HCT116 (cell line): ENCODE measurements at regions not wholly inside any gene's neighbourhood (a gene's known extent, or its start where the extent isn't known, plus 50 kb on each side); places are given as distances from the start of the nearest gene placed in this dataset.

Experiments
- ATAC-seq: fragments of 200-7000 bp; cut with Tn5 transposase; 2 replicates; pipeline ENCODE4 v1.9.1; 2020; ENCODE audit warnings: mild to moderate bottlenecking, moderate library complexity
- BruUV-seq: library from RNA; stranded (reverse); fragments of 400-500 nt; replicated peaks from 2 replicates; lab custom pipeline; 2021; lab: Mats Ljungman, UMichigan
- CTCF ChIA-PET: fragments of 300-600 bp; sonication (Branson Sonifier 250); formaldehyde crosslinking; loops from one replicate; lab custom pipeline; 2021; ENCODE audit warnings: antibody characterized with exemption; lab: Charles Lee
- POLR2A ChIA-PET: fragments of 300-600, 350-600 bp; sonication (Branson Sonifier 250); formaldehyde crosslinking; loops from one replicate; lab custom pipeline; 2021; ENCODE audit warnings: antibody characterized with exemption; lab: Charles Lee
- RAD21 ChIA-PET, 2 experiments: fragments of 300-600 bp; sonication (Branson Sonifier 250); formaldehyde crosslinking; loops; one replicate each; lab custom pipeline; 2023; ENCODE audit warnings: low total read pairs in 2 of 2; ENCODE audit not compliant: uncharacterized antibody in 2 of 2, unreplicated experiment in 2 of 2, low non-redundant PET in 1 of 2; lab: Charles Lee
- DNase-seq: peaks from one replicate; pipeline ENCODE4 v3.0.0-alpha.2; 2010; ENCODE audit warnings: low read depth, low spot score
- H2AFZ ChIP-seq: fragments of 200-600 bp; shearing (Covaris generic), sonication (generic); 2 replicates; pipeline ENCODE4 v1.6.1; 2017; ENCODE audit warnings: low read depth, mixed run types, mixed read lengths, antibody characterized with exemption, low read length; ENCODE audit not compliant: poor library complexity, severe bottlenecking
- H3K27ac ChIP-seq: 2 replicates; pipeline ENCODE4 v1.5.1; 2012; ENCODE audit warnings: low read depth, low read length
- H3K27me3 ChIP-seq: fragments of 200-600 bp; sonication (generic); 2 replicates; pipeline ENCODE4 v1.6.1; 2016; ENCODE audit warnings: mixed run types, low read length, mixed read lengths; ENCODE audit not compliant: insufficient read depth
- H3K36me3 ChIP-seq, 2 experiments: fragments of 200-500 bp in 1 of 2; fragments of 200-600 bp in 1 of 2; sonication (Bioruptor generic) in 1 of 2; sonication (generic) in 1 of 2; 2 replicates each; pipeline versions ENCODE4 v1.5.1 to v1.6.1; 2014 to 2016; ENCODE audit warnings: low read length in 2 of 2, inconsistent platforms in 1 of 2, mixed read lengths in 1 of 2, mixed run types in 1 of 2; ENCODE audit not compliant: insufficient read depth in 2 of 2, control insufficient read depth in 1 of 2
- H3K4me1 ChIP-seq, 2 experiments: fragments of 200-600 bp in 1 of 2; sonication (generic) in 1 of 2; 2 replicates each; pipeline versions ENCODE4 v1.5.1 to v1.6.1; 2012 to 2017; ENCODE audit warnings: low read length in 2 of 2, inconsistent platforms in 1 of 2, mild to moderate bottlenecking in 1 of 2, mixed read lengths in 1 of 2, mixed run types in 1 of 2, moderate library complexity in 1 of 2; ENCODE audit not compliant: insufficient read depth in 2 of 2, control insufficient read depth in 1 of 2
- H3K4me2 ChIP-seq: fragments of 200-600 bp; sonication (generic); 2 replicates; pipeline ENCODE4 v1.6.1; 2017; ENCODE audit warnings: mixed run types, low read length, mixed read lengths
- H3K4me3 ChIP-seq, 2 experiments: fragments of 200-600 bp in 1 of 2; sonication (generic) in 1 of 2; replicated peaks in 1 of 2; 2 replicates each; pipeline ENCODE4 v1.5.1; 2011 to 2016; ENCODE audit warnings: low read length in 2 of 2, control low read depth in 1 of 2, low read depth in 1 of 2, mild to moderate bottlenecking in 1 of 2, mixed read lengths in 1 of 2, mixed run types in 1 of 2
- H3K79me2 ChIP-seq: fragments of 200-600 bp; sonication (generic); 2 replicates; pipeline ENCODE4 v1.6.1; 2017; ENCODE audit warnings: mild to moderate bottlenecking, mixed run types, low read length, moderate library complexity, mixed read lengths; ENCODE audit not compliant: insufficient read depth
- H3K9ac ChIP-seq: fragments of 200-600 bp; sonication (generic); 2 replicates; pipeline ENCODE4 v1.6.1; 2016; ENCODE audit warnings: low read length, mixed read lengths
- H3K9me2 ChIP-seq: fragments of 200-600 bp; sonication (generic), shearing (Covaris generic); 2 replicates; pipeline ENCODE4 v1.6.1; 2017; ENCODE audit warnings: mixed run types, mild to moderate bottlenecking, moderate library complexity; ENCODE audit not compliant: insufficient read depth
- H3K9me3 ChIP-seq, 2 experiments: fragments of 200-500 bp in 1 of 2; fragments of 200-600 bp in 1 of 2; sonication (Bioruptor generic) in 1 of 2; sonication (generic) in 1 of 2; 2 replicates each; pipeline ENCODE4 v1.6.1; 2014 to 2017; ENCODE audit warnings: low read length in 2 of 2, mixed read lengths in 2 of 2, inconsistent platforms in 1 of 2, low read depth in 1 of 2, mild to moderate bottlenecking in 1 of 2, mixed run types in 1 of 2, moderate library complexity in 1 of 2; ENCODE audit not compliant: control insufficient read depth in 1 of 2, insufficient read depth in 1 of 2
- H4K20me1 ChIP-seq: fragments of 200-600 bp; sonication (generic), shearing (Covaris generic); 2 replicates; pipeline ENCODE4 v1.6.1; 2017; ENCODE audit warnings: mixed run types, mild to moderate bottlenecking, moderate library complexity; ENCODE audit not compliant: insufficient read depth
- CEBPB ChIP-seq: IDR thresholded peaks from 2 replicates; pipeline ENCODE4 v1.6.1; 2012; ENCODE audit warnings: low read depth
- EZH2 ChIP-seq: fragments of 200-600 bp; sonication (generic); IDR thresholded peaks from 2 replicates; pipeline ENCODE4 v1.6.1; 2017; ENCODE audit warnings: antibody characterized with exemption, mixed run types
- EZH2phosphoT487 ChIP-seq: fragments of 200-600 bp; IDR thresholded peaks from 2 replicates; pipeline ENCODE4 v1.6.1; 2018; ENCODE audit warnings: antibody characterized with exemption, borderline replicate concordance
- POLR2A ChIP-seq: IDR thresholded peaks from 2 replicates; pipeline ENCODE4 v1.7.0; 2011; ENCODE audit warnings: borderline replicate concordance; ENCODE audit not compliant: insufficient read depth, insufficient read length; ENCODE audit errors: extremely low read depth
- POLR2AphosphoS5 ChIP-seq: IDR thresholded peaks from 2 replicates; pipeline ENCODE4 v1.6.1; 2011; ENCODE audit warnings: mild to moderate bottlenecking, low read depth, low read length, moderate library complexity
- SIN3A ChIP-seq: IDR thresholded peaks from 2 replicates; pipeline ENCODE4 v1.6.1; 2012; ENCODE audit warnings: low read depth
- intact Hi-C: fragments of 100-400 bp; cut with micrococcal nuclease; formaldehyde crosslinking; loops from 2 replicates; pipeline ENCODE4 v1.10.0; 2022
- TF ChIP-seq, protein P1 (sequence below), 3 experiments: fragments of 200-600 bp in 1 of 3; sonication (generic) in 1 of 3; IDR thresholded peaks in 2 of 3; conservative IDR thresholded peaks in 1 of 3; 2 replicates each; pipeline ENCODE4 v1.5.1; 2012 to 2017; ENCODE audit warnings: low read depth in 2 of 3, low read length in 2 of 3, antibody characterized with exemption in 1 of 3, borderline replicate concordance in 1 of 3, control low read depth in 1 of 3, mild to moderate bottlenecking in 1 of 3, mixed read lengths in 1 of 3, mixed run types in 1 of 3, moderate library complexity in 1 of 3; ENCODE audit not compliant: insufficient read depth in 1 of 3
- TF ChIP-seq, protein P2 (sequence below): IDR thresholded peaks from 2 replicates; pipeline ENCODE4 v1.6.1; 2012
- TF ChIP-seq, protein P3 (sequence below): IDR thresholded peaks from 2 replicates; pipeline ENCODE4 v1.6.1; 2012

DNA sequence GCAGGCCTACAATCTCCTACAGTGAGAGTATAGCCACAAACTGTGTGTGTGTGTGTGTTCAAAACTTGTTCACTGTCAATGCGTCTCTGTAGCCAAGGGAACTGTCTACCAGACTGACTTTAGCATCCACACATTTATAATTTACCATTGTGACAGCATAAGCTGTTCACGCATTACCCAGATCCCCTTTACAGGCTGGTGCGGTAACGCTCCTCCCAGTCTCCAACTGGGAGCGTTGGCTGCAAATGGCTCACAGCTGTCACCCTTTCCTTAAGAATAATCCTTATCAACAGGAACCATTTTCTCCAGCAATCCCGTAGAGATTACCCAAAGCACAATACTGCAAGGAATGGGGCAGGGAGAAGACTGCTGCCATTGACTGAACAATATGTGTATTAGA is 199.5 kb downstream of the GPAM start:
- Histone ChIP-seq H2AFZ (no peak overlapping the region), H3K36me3 (no peaks in the 10 kb centered on the region), H4K20me1 (no peaks in the 10 kb centered on the region), H3K27me3 (peaks cover 56% of the 10 kb centered on the region), H3K27ac (no peak overlapping the region), H3K4me1 (no peaks in the 10 kb centered on the region), H3K9me3 (no peaks in the 10 kb centered on the region), H3K9me2 (no peaks in the 10 kb centered on the region), H3K4me2 (no peak overlapping the region), H3K4me3 (no peak overlapping the region), H3K79me2 (no peaks in the 10 kb centered on the region), H3K9ac (no peak overlapping the region)
- intact Hi-C loops: no loop called here
- BruUV-seq: no TSS peak
- ChIA-PET RAD21 (no interaction called here), POLR2A (no interaction called here), CTCF (no interaction called here)
- TF ChIP-seq POLR2A (no peak), SIN3A (no peak), EZH2phosphoT487 (no peak), CEBPB (no peak), EZH2 (no peak), POLR2AphosphoS5 (no peak)
- TF ChIP-seq, protein P1, sequence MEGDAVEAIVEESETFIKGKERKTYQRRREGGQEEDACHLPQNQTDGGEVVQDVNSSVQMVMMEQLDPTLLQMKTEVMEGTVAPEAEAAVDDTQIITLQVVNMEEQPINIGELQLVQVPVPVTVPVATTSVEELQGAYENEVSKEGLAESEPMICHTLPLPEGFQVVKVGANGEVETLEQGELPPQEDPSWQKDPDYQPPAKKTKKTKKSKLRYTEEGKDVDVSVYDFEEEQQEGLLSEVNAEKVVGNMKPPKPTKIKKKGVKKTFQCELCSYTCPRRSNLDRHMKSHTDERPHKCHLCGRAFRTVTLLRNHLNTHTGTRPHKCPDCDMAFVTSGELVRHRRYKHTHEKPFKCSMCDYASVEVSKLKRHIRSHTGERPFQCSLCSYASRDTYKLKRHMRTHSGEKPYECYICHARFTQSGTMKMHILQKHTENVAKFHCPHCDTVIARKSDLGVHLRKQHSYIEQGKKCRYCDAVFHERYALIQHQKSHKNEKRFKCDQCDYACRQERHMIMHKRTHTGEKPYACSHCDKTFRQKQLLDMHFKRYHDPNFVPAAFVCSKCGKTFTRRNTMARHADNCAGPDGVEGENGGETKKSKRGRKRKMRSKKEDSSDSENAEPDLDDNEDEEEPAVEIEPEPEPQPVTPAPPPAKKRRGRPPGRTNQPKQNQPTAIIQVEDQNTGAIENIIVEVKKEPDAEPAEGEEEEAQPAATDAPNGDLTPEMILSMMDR (IDR thresholded peaks at IDR 0.05 in 2 of 3, conservative IDR thresholded peaks at IDR 0.05 in 1 of 3; ENCODE audit: borderline replicate concordance in 1 of 3, insufficient read depth in 1 of 3, low read depth in 2 of 3, low read length in 2 of 3): no peak
- TF ChIP-seq, protein P2, sequence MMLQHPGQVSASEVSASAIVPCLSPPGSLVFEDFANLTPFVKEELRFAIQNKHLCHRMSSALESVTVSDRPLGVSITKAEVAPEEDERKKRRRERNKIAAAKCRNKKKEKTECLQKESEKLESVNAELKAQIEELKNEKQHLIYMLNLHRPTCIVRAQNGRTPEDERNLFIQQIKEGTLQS: no peak
- TF ChIP-seq, protein P3, sequence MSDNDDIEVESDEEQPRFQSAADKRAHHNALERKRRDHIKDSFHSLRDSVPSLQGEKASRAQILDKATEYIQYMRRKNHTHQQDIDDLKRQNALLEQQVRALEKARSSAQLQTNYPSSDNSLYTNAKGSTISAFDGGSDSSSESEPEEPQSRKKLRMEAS: no peak
- DNase-seq: no peak
- no peak for ATAC-seq
